Thoracic aorta (tissue), 2 donors: ENCODE measurements at regions not wholly inside any gene's neighbourhood (a gene's known extent, or its start where the extent isn't known, plus 50 kb on each side); places are given as distances from the start of the nearest gene placed in this dataset.
"Not testable (repeated sequence)": the region's sequence is repeated elsewhere in the genome, so short reads cannot be mapped to it uniquely, and the experiment has no call there.

Experiments used
- ATAC-seq: fragments of 150-250 bp; one replicate; pipeline ENCODE4 v1.8.0; 2017; ENCODE audit warnings: low read depth; ENCODE audit not compliant: insufficient number of reproducible peaks, low FRiP score
- DNase-seq: peaks from one replicate; pipeline ENCODE4 v3.0.0-alpha.2; 2020; ENCODE audit warnings: low spot score
- H3K27ac ChIP-seq, 2 donors: fragments of 200-600 bp; sonication (generic); 1 replicate in 1 of 2; 2 replicates in 1 of 2; pipeline ENCODE4 v1.5.1; 2016; ENCODE audit warnings: mild to moderate bottlenecking in 2 of 2, moderate library complexity in 2 of 2
- H3K27me3 ChIP-seq: fragments of 200-600 bp; sonication (generic); replicated peaks from 2 replicates; pipeline ENCODE4 v1.6.0; 2016; ENCODE audit warnings: mild to moderate bottlenecking; ENCODE audit not compliant: insufficient read depth
- H3K36me3 ChIP-seq: fragments of 200-600 bp; sonication (generic); one replicate; pipeline ENCODE4 v1.5.1; 2016
- H3K4me1 ChIP-seq, 2 donors: fragments of 200-600 bp; sonication (generic); 1 replicate in 1 of 2; 2 replicates in 1 of 2; pipeline versions ENCODE4 v1.5.1 to v1.6.0; 2016; ENCODE audit warnings: low read depth in 2 of 2, mild to moderate bottlenecking in 1 of 2; ENCODE audit not compliant: control insufficient read depth in 1 of 2
- H3K4me3 ChIP-seq: fragments of 200-600 bp; sonication (generic); 2 replicates; pipeline ENCODE4 v1.5.1; 2016; ENCODE audit warnings: mild to moderate bottlenecking
- H3K9me3 ChIP-seq: fragments of 200-600 bp; sonication (generic); 2 replicates; pipeline ENCODE4 v1.5.1; 2016
- TF ChIP-seq, protein P1 (sequence below): fragments of 200-600 bp; sonication (generic); IDR thresholded peaks from one replicate; pipeline ENCODE4 v1.5.1; 2019; ENCODE audit warnings: antibody characterized with exemption

DNA sequence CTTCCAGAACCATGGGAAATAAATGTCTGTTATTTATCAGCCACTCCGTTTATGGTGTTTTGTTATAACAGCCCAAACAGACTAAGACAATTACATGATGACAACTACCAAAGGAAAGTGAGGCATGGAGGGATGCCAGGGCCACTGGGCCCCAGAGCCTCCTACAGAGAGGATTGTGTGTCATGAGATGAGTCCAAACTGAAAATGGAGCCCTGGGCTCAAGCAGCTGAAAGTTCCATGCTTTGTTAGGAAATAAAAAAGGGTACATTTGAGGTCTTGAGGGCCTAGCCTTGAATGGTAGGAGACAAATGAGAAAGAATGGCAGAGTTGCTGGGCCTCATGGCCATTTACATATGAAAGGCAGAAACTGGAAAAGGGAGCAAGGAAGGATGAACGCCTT lies 586.5 kb downstream of the CETN3 start:
- H3K36me3 ChIP-seq = no peaks in the 10 kb centered on the region
- TF ChIP-seq, protein P1, sequence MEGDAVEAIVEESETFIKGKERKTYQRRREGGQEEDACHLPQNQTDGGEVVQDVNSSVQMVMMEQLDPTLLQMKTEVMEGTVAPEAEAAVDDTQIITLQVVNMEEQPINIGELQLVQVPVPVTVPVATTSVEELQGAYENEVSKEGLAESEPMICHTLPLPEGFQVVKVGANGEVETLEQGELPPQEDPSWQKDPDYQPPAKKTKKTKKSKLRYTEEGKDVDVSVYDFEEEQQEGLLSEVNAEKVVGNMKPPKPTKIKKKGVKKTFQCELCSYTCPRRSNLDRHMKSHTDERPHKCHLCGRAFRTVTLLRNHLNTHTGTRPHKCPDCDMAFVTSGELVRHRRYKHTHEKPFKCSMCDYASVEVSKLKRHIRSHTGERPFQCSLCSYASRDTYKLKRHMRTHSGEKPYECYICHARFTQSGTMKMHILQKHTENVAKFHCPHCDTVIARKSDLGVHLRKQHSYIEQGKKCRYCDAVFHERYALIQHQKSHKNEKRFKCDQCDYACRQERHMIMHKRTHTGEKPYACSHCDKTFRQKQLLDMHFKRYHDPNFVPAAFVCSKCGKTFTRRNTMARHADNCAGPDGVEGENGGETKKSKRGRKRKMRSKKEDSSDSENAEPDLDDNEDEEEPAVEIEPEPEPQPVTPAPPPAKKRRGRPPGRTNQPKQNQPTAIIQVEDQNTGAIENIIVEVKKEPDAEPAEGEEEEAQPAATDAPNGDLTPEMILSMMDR = no peak
- peaks cover 0 to 12% of the 10 kb centered on the region in 2 donors for H3K4me1 ChIP-seq
- no peak for ATAC-seq
- DNase-seq = no peak
- no peak overlapping the region for H3K4me3 ChIP-seq
- no peaks in the 10 kb centered on the region for H3K9me3 ChIP-seq
- H3K27me3 ChIP-seq = no peaks in the 10 kb centered on the region
- no peak overlapping the region for H3K27ac ChIP-seq

DNA sequence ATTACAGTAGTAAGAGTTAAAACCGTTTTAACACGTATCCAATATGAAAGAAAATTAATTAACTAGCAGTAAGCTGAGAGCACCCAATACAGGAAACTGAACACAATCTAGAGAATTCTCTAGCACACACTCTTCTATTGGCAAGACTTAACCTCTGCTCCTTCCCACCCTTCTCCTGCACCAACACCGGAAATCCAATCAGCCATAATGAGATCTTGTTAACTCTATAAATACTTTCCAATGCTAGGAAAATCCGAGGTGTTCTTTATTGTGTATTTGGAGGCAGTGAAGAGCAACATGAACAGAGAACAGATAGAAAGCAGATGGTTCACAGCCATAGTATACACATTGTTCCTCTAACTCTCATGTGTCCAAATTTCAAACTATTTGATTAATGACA lies 591.7 kb downstream of the CETN3 start:
- Histone ChIP-seq H3K9me3 (no peaks in the 10 kb centered on the region), H3K4me1 (no peaks in the 10 kb centered on the region), H3K36me3 (no peaks in the 10 kb centered on the region), H3K4me3 (no peak overlapping the region), H3K27ac (no peak overlapping the region), H3K27me3 (no peaks in the 10 kb centered on the region)
- ATAC-seq (no peak), DNase-seq (no peak)
- TF ChIP-seq, protein P1 = no peak

GRCh38 chr5:89816038-89816437 lies 593.5 kb downstream of the CETN3 start:
- Histone ChIP-seq H3K36me3 (no peaks in the 10 kb centered on the region), H3K4me3 (no peak overlapping the region)
- no peak for ATAC-seq

DNA sequence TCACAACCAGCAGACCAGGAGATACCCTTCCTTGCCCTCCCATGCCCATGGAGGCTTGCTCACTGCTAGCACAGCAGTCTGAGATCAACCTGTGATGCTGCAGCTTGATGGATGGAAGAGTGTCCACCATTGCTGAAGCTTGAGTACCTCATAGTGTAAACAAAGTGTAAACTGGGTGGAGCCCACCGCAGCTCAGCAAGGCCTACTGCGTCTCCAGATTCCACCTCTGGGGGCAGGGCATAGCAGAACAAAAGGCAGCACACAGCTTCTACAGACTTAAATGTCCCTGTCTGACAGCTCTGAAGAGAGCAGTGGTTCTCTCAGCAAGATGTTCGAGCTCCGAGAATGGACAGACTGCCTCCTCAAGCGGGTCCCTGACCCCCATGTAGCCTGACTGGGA lies 608.8 kb downstream of the CETN3 start:
- not testable (repeated sequence) for DNase-seq, H3K27ac ChIP-seq, ATAC-seq, H3K4me3 ChIP-seq, H3K27me3 ChIP-seq, H3K4me1 ChIP-seq, H3K36me3 ChIP-seq, H3K9me3 ChIP-seq

More at GRCh38 chr5:89816038-89816437, 593.5 kb downstream of the CETN3 start:
- no peaks in the 10 kb centered on the region for H3K9me3 ChIP-seq
- no peak for DNase-seq
- H3K27ac ChIP-seq = no peak overlapping the region
- no peaks in the 10 kb centered on the region for H3K27me3 ChIP-seq
- TF ChIP-seq, protein P1 = no peak
- no peaks in the 10 kb centered on the region for H3K4me1 ChIP-seq

- not testable (repeated sequence) for H3K9me3 ChIP-seq, DNase-seq, H3K27me3 ChIP-seq, H3K36me3 ChIP-seq, ATAC-seq, H3K4me3 ChIP-seq, H3K27ac ChIP-seq, H3K4me1 ChIP-seq
Measured at GRCh38 chr5:89794504-89794903, 615.1 kb downstream of the CETN3 start.

- not testable (repeated sequence) for H3K4me1 ChIP-seq, H3K4me3 ChIP-seq, H3K27me3 ChIP-seq, ATAC-seq, H3K27ac ChIP-seq, H3K36me3 ChIP-seq, DNase-seq
- peaks cover 13% of the 10 kb centered on the region for H3K9me3 ChIP-seq
Measured at GRCh38 chr5:89779734-89780133, 629.8 kb downstream of the CETN3 start.

- Histone ChIP-seq H3K4me1 (no peaks in the 10 kb centered on the region), H3K27ac (no peak overlapping the region), H3K36me3 (no peaks in the 10 kb centered on the region), H3K9me3 (peaks cover 13% of the 10 kb centered on the region), H3K4me3 (no peak overlapping the region), H3K27me3 (no peaks in the 10 kb centered on the region)
- TF ChIP-seq, protein P1 = no peak
- DNase-seq (no peak), ATAC-seq (no peak)
Measured at GRCh38 chr5:89777758-89778157, 631.8 kb downstream of the CETN3 start.
